Transverse colon (tissue), 3 donors: ENCODE measurements at regions not wholly inside any gene's neighbourhood (a gene's known extent, or its start where the extent isn't known, plus 50 kb on each side); places are given as distances from the start of the nearest gene placed in this dataset.

Experiments used
- POLR2A ChIP-seq: fragments of 450-650 bp; IDR thresholded peaks from one replicate; pipeline ENCODE4 v1.6.1; 2016; ENCODE audit warnings: antibody characterized with exemption, mild to moderate bottlenecking, moderate library complexity
- POLR2AphosphoS5 ChIP-seq, 3 donors: sonication (generic); formaldehyde crosslinking; IDR thresholded peaks; one replicate each; pipeline ENCODE4 v1.6.1; 2016; ENCODE audit warnings: antibody characterized with exemption in 3 of 3

GRCh38 chr14:94710731-94711130, 59.2 kb downstream of the GSC start:
- TF ChIP-seq POLR2A (no peak), POLR2AphosphoS5 (IDR thresholded peaks at IDR 0.05) (no peak)
